Activated CD4-positive, alpha-beta memory T cell treated with anti-CD3 and anti-CD28 coated beads for 36 hours (primary cell): ENCODE measurements at regions not wholly inside any gene's neighbourhood (a gene's known extent, or its start where the extent isn't known, plus 50 kb on each side); places are given as distances from the start of the nearest gene placed in this dataset.

Source experiments
- CTCF ChIA-PET: fragments of 350-600 bp; sonication (Branson Sonifier 250); formaldehyde crosslinking; loops from one replicate; lab custom pipeline; 2021; ENCODE audit warnings: antibody characterized with exemption, inconsistent platforms; lab: Charles Lee
- POLR2A ChIA-PET: fragments of 350-600 bp; sonication (Branson Sonifier 250); formaldehyde crosslinking; loops from one replicate; lab custom pipeline; 2021; ENCODE audit warnings: antibody characterized with exemption; lab: Charles Lee
- DNase-seq: peaks from one replicate; pipeline ENCODE4 v3.0.0-alpha.2; 2020
- H3K27ac Mint-ChIP-seq: one replicate; pipeline ENCODE4 v1.8.0; 2021; ENCODE audit warnings: mixed read lengths
- H3K27me3 Mint-ChIP-seq: one replicate; pipeline ENCODE4 v1.8.0; 2021; ENCODE audit warnings: mixed read lengths
- H3K36me3 Mint-ChIP-seq: one replicate; pipeline ENCODE4 v1.8.0; 2021; ENCODE audit warnings: mixed read lengths
- H3K4me1 Mint-ChIP-seq: one replicate; pipeline ENCODE4 v1.8.0; 2021; ENCODE audit warnings: low read depth, mixed read lengths
- H3K4me3 Mint-ChIP-seq: one replicate; pipeline ENCODE4 v1.8.0; 2021; ENCODE audit warnings: mild to moderate bottlenecking, mixed read lengths
- H3K9me3 Mint-ChIP-seq: one replicate; pipeline ENCODE4 v1.8.0; 2021; ENCODE audit warnings: mixed read lengths
- intact Hi-C: fragments of 100-400 bp; cut with micrococcal nuclease; formaldehyde crosslinking; loops from one replicate; pipeline ENCODE4 v1.15.1; 2023

GRCh38 chr16:8247993-8248392 is 342.3 kb downstream of the TMEM114 start:
- CTCF ChIA-PET, result no interaction called here
- Mint-ChIP-seq H3K4me3 (no peak overlapping the region), H3K9me3 (no peaks in the 10 kb centered on the region), H3K4me1 (no peaks in the 10 kb centered on the region), H3K27me3 (no peaks in the 10 kb centered on the region), H3K27ac (no peak overlapping the region), H3K36me3 (no peaks in the 10 kb centered on the region)
- POLR2A ChIA-PET, result no interaction called here
- intact Hi-C loops, result no loop called here
- no peak for DNase-seq

- Mint-ChIP-seq H3K27ac (no peak overlapping the region), H3K36me3 (no peaks in the 10 kb centered on the region), H3K4me3 (no peak overlapping the region), H3K9me3 (peaks cover 4% of the 10 kb centered on the region), H3K27me3 (no peaks in the 10 kb centered on the region), H3K4me1 (no peaks in the 10 kb centered on the region)
- CTCF ChIA-PET, result no interaction called here
- no peak for DNase-seq
- POLR2A ChIA-PET, result no interaction called here
- intact Hi-C loops, result no loop called here
Observed at GRCh38 chr16:8243981-8244380, 346.3 kb downstream of the TMEM114 start.

- no peaks in the 10 kb centered on the region for H3K36me3 Mint-ChIP-seq
- no peak overlapping the region for H3K4me3 Mint-ChIP-seq
- peaks cover 7% of the 10 kb centered on the region for H3K9me3 Mint-ChIP-seq
- H3K27me3 Mint-ChIP-seq, result no peaks in the 10 kb centered on the region
- no peak for DNase-seq
- POLR2A ChIA-PET, result no interaction called here
- intact Hi-C loops, result no loop called here
- no peak overlapping the region for H3K27ac Mint-ChIP-seq
- no peaks in the 10 kb centered on the region for H3K4me1 Mint-ChIP-seq
- CTCF ChIA-PET, result no interaction called here
Observed at GRCh38 chr16:8241408-8241807, 348.9 kb downstream of the TMEM114 start.

- no peaks in the 10 kb centered on the region for H3K27me3 Mint-ChIP-seq
- no peak overlapping the region for H3K4me3 Mint-ChIP-seq
- H3K9me3 Mint-ChIP-seq, result peaks cover 11% of the 10 kb centered on the region
- DNase-seq, result no peak
- no peaks in the 10 kb centered on the region for H3K36me3 Mint-ChIP-seq
- no peak overlapping the region for H3K27ac Mint-ChIP-seq
- POLR2A ChIA-PET, result no interaction called here
- no peaks in the 10 kb centered on the region for H3K4me1 Mint-ChIP-seq
- intact Hi-C loops, result no loop called here
- CTCF ChIA-PET, result no interaction called here
Observed at GRCh38 chr16:8239443-8239842, 350.9 kb downstream of the TMEM114 start.

- no peak for DNase-seq
- POLR2A ChIA-PET, result no interaction called here
- Mint-ChIP-seq H3K4me3 (no peak overlapping the region), H3K27me3 (no peaks in the 10 kb centered on the region), H3K36me3 (no peaks in the 10 kb centered on the region), H3K27ac (no peak overlapping the region), H3K4me1 (no peaks in the 10 kb centered on the region), H3K9me3 (peaks cover 13% of the 10 kb centered on the region)
- CTCF ChIA-PET, result no interaction called here
- intact Hi-C loops, result no loop called here
Observed at GRCh38 chr16:8237452-8237851, 352.9 kb downstream of the TMEM114 start.

- DNase-seq, result no peak
- Mint-ChIP-seq H3K36me3 (no peaks in the 10 kb centered on the region), H3K9me3 (peaks cover 13% of the 10 kb centered on the region), H3K4me1 (no peaks in the 10 kb centered on the region), H3K27ac (no peak overlapping the region), H3K27me3 (no peaks in the 10 kb centered on the region), H3K4me3 (no peak overlapping the region)
- intact Hi-C loops, result no loop called here
- POLR2A ChIA-PET, result no interaction called here
- CTCF ChIA-PET, result no interaction called here
Observed at GRCh38 chr16:8236816-8237215, 353.5 kb downstream of the TMEM114 start.

GRCh38 chr16:8230497-8230896 is 359.8 kb downstream of the TMEM114 start:
- no peak overlapping the region for H3K4me3 Mint-ChIP-seq
- no peak overlapping the region for H3K27ac Mint-ChIP-seq
- ChIA-PET CTCF (no interaction called here), POLR2A (no interaction called here)
- DNase-seq, result no peak
- H3K36me3 Mint-ChIP-seq, result no peaks in the 10 kb centered on the region
- H3K9me3 Mint-ChIP-seq, result peaks cover 9% of the 10 kb centered on the region
- H3K27me3 Mint-ChIP-seq, result no peaks in the 10 kb centered on the region
- intact Hi-C loops, result no loop called here
- H3K4me1 Mint-ChIP-seq, result no peaks in the 10 kb centered on the region

- no peak for DNase-seq
- Mint-ChIP-seq H3K27ac (no peak overlapping the region), H3K4me3 (no peak overlapping the region), H3K9me3 (peaks cover 14% of the 10 kb centered on the region), H3K4me1 (no peaks in the 10 kb centered on the region), H3K36me3 (no peaks in the 10 kb centered on the region), H3K27me3 (no peaks in the 10 kb centered on the region)
- POLR2A ChIA-PET, result no interaction called here
- CTCF ChIA-PET, result no interaction called here
- intact Hi-C loops, result no loop called here
Observed at GRCh38 chr16:8229011-8229520, 361.2 kb downstream of the TMEM114 start.

GRCh38 chr16:8217201-8217600 is 373.1 kb downstream of the TMEM114 start:
- H3K27me3 Mint-ChIP-seq, result no peaks in the 10 kb centered on the region
- no peak overlapping the region for H3K27ac Mint-ChIP-seq
- H3K36me3 Mint-ChIP-seq, result no peaks in the 10 kb centered on the region
- POLR2A ChIA-PET, result no interaction called here
- CTCF ChIA-PET, result no interaction called here
- H3K9me3 Mint-ChIP-seq, result peaks cover 11% of the 10 kb centered on the region
- intact Hi-C loops, result no loop called here
- H3K4me3 Mint-ChIP-seq, result no peak overlapping the region
- no peak for DNase-seq
- no peaks in the 10 kb centered on the region for H3K4me1 Mint-ChIP-seq

GRCh38 chr16:8204769-8205168 is 385.5 kb downstream of the TMEM114 start:
- ChIA-PET CTCF (no interaction called here), POLR2A (no interaction called here)
- Mint-ChIP-seq H3K27me3 (no peaks in the 10 kb centered on the region), H3K4me1 (no peaks in the 10 kb centered on the region), H3K4me3 (no peak overlapping the region), H3K9me3 (peaks cover 3% of the 10 kb centered on the region), H3K36me3 (no peaks in the 10 kb centered on the region), H3K27ac (no peak overlapping the region)
- DNase-seq, result no peak
- intact Hi-C loops, result no loop called here

GRCh38 chr16:8204096-8204495 is 386.2 kb downstream of the TMEM114 start:
- intact Hi-C loops, result no loop called here
- Mint-ChIP-seq H3K4me1 (no peaks in the 10 kb centered on the region), H3K4me3 (no peak overlapping the region), H3K9me3 (peaks cover 3% of the 10 kb centered on the region), H3K36me3 (no peaks in the 10 kb centered on the region), H3K27ac (no peak overlapping the region), H3K27me3 (no peaks in the 10 kb centered on the region)
- no peak for DNase-seq
- CTCF ChIA-PET, result no interaction called here
- POLR2A ChIA-PET, result no interaction called here

GRCh38 chr16:8203101-8203500 is 387.2 kb downstream of the TMEM114 start:
- intact Hi-C loops, result no loop called here
- Mint-ChIP-seq H3K9me3 (peaks cover 3% of the 10 kb centered on the region), H3K4me1 (no peaks in the 10 kb centered on the region), H3K27me3 (no peaks in the 10 kb centered on the region), H3K27ac (no peak overlapping the region), H3K36me3 (no peaks in the 10 kb centered on the region), H3K4me3 (no peak overlapping the region)
- CTCF ChIA-PET, result no interaction called here
- no peak for DNase-seq
- POLR2A ChIA-PET, result no interaction called here

GRCh38 chr16:8200839-8201238 is 389.5 kb downstream of the TMEM114 start:
- CTCF ChIA-PET, result no interaction called here
- Mint-ChIP-seq H3K4me3 (no peak overlapping the region), H3K27ac (no peak overlapping the region), H3K9me3 (peaks cover 3% of the 10 kb centered on the region), H3K4me1 (no peaks in the 10 kb centered on the region), H3K36me3 (no peaks in the 10 kb centered on the region), H3K27me3 (no peaks in the 10 kb centered on the region)
- no peak for DNase-seq
- intact Hi-C loops, result no loop called here
- POLR2A ChIA-PET, result no interaction called here
